GM19240 (cell line): ENCODE measurements at regions not wholly inside any gene's neighbourhood (a gene's known extent, or its start where the extent isn't known, plus 50 kb on each side); places are given as distances from the start of the nearest gene placed in this dataset.

ENCODE experiments used
- DNase-seq: peaks from one replicate; pipeline ENCODE4 v3.0.0; 2011; ENCODE audit warnings: low spot score; ENCODE audit not compliant: insufficient read length

- DNase-seq: no peak
Measured at GRCh38 chr2:219949053-219949452, 321.6 kb downstream of the SLC4A3 start.

GRCh38 chr2:219951099-219951498, 323.7 kb downstream of the SLC4A3 start:
- no peak for DNase-seq

- DNase-seq: no peak
Measured at GRCh38 chr2:219954331-219954730, 326.9 kb downstream of the SLC4A3 start.

GRCh38 chr2:219957820-219958219, 330.4 kb downstream of the SLC4A3 start:
- DNase-seq: no peak

GRCh38 chr2:219958941-219959340, 331.5 kb downstream of the SLC4A3 start:
- DNase-seq: no peak

GRCh38 chr2:219959471-219959870, 332.0 kb downstream of the SLC4A3 start:
- no peak for DNase-seq

GRCh38 chr2:219961947-219962498, 334.6 kb downstream of the SLC4A3 start:
- no peak for DNase-seq

- no peak for DNase-seq
Measured at GRCh38 chr2:219962801-219963200, 335.4 kb downstream of the SLC4A3 start.

- no peak for DNase-seq
Measured at GRCh38 chr2:219965287-219966194, 338.1 kb downstream of the SLC4A3 start.

- no peak for DNase-seq
Measured at GRCh38 chr2:219967247-219968245, 340.1 kb downstream of the SLC4A3 start.

GRCh38 chr2:219968685-219969345, 341.4 kb downstream of the SLC4A3 start:
- no peak for DNase-seq

- DNase-seq: no peak
Measured at GRCh38 chr2:219969508-219969907, 342.1 kb downstream of the SLC4A3 start.

GRCh38 chr2:219973136-219973535, 345.7 kb downstream of the SLC4A3 start:
- no peak for DNase-seq

- no peak for DNase-seq
Measured at GRCh38 chr2:219976871-219977270, 349.4 kb downstream of the SLC4A3 start.

GRCh38 chr2:219980638-219981037, 353.2 kb downstream of the SLC4A3 start:
- DNase-seq: no peak

GRCh38 chr2:219983836-219984235, 356.4 kb downstream of the SLC4A3 start:
- DNase-seq: no peak

GRCh38 chr2:219985017-219985416, 357.6 kb downstream of the SLC4A3 start:
- DNase-seq: no peak

- DNase-seq: no peak
Measured at GRCh38 chr2:219987830-219988229, 360.4 kb downstream of the SLC4A3 start.

- DNase-seq: no peak
Measured at GRCh38 chr2:219989744-219990143, 362.3 kb downstream of the SLC4A3 start.

GRCh38 chr2:219991116-219991515, 363.7 kb downstream of the SLC4A3 start:
- no peak for DNase-seq

GRCh38 chr2:219995399-219995798, 368.0 kb downstream of the SLC4A3 start:
- DNase-seq: no peak
